ENCODE measurements at regions not wholly inside any gene's neighbourhood (a gene's known extent, or its start where the extent isn't known, plus 50 kb on each side); places are given as distances from the start of the nearest gene placed in this dataset.

DNA sequence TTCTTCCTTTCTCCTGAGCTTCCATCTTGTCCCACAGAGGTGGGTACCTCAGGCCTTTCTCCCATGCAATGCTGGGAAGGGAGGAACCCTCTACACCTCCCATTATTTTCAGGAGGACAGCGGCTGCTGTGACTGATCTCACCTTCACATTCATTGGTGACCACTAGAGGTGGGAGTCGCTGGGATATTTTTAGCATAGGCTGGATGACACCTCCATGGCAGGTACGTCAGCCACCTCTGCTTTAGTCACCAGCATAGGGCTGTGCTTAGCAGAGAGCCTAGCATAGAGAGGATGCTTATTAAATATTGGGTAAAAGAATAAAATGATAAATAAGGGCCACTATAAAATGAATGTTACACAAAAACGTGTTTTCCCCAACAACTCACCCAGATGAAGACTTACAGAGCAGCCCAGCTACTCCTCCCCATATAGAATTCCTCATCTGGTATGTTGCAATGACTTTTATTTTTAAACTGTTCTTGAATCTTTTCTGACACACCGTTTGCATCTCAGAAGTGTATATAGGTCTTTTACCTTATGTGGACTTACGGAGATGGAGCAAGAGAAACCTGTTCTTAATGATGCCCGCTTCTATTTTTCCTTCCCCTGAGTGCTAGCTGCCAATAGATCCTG lies 60.9 kb upstream of the SORBS2 start:
- no peak for TF ChIP-seq CREB1 (CRISPR knock-in tag; IDR thresholded peaks at IDR 0.05)
- TF ChIP-seq, protein P1, sequence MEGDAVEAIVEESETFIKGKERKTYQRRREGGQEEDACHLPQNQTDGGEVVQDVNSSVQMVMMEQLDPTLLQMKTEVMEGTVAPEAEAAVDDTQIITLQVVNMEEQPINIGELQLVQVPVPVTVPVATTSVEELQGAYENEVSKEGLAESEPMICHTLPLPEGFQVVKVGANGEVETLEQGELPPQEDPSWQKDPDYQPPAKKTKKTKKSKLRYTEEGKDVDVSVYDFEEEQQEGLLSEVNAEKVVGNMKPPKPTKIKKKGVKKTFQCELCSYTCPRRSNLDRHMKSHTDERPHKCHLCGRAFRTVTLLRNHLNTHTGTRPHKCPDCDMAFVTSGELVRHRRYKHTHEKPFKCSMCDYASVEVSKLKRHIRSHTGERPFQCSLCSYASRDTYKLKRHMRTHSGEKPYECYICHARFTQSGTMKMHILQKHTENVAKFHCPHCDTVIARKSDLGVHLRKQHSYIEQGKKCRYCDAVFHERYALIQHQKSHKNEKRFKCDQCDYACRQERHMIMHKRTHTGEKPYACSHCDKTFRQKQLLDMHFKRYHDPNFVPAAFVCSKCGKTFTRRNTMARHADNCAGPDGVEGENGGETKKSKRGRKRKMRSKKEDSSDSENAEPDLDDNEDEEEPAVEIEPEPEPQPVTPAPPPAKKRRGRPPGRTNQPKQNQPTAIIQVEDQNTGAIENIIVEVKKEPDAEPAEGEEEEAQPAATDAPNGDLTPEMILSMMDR (IDR thresholded peaks at IDR 0.05): no peak
- TF ChIP-seq, protein P2, sequence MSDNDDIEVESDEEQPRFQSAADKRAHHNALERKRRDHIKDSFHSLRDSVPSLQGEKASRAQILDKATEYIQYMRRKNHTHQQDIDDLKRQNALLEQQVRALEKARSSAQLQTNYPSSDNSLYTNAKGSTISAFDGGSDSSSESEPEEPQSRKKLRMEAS (CRISPR knock-in tag; IDR thresholded peaks at IDR 0.05): no peak
- TF ChIP-seq, protein P3, sequence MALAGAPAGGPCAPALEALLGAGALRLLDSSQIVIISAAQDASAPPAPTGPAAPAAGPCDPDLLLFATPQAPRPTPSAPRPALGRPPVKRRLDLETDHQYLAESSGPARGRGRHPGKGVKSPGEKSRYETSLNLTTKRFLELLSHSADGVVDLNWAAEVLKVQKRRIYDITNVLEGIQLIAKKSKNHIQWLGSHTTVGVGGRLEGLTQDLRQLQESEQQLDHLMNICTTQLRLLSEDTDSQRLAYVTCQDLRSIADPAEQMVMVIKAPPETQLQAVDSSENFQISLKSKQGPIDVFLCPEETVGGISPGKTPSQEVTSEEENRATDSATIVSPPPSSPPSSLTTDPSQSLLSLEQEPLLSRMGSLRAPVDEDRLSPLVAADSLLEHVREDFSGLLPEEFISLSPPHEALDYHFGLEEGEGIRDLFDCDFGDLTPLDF (CRISPR knock-in tag; IDR thresholded peaks at IDR 0.05): no peak
- TF ChIP-seq, protein P4, sequence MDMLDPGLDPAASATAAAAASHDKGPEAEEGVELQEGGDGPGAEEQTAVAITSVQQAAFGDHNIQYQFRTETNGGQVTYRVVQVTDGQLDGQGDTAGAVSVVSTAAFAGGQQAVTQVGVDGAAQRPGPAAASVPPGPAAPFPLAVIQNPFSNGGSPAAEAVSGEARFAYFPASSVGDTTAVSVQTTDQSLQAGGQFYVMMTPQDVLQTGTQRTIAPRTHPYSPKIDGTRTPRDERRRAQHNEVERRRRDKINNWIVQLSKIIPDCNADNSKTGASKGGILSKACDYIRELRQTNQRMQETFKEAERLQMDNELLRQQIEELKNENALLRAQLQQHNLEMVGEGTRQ (CRISPR knock-in tag; IDR thresholded peaks at IDR 0.05): no peak
